Neural cell (in vitro differentiated cells): ENCODE measurements at regions not wholly inside any gene's neighbourhood (a gene's known extent, or its start where the extent isn't known, plus 50 kb on each side); places are given as distances from the start of the nearest gene placed in this dataset.

Experiments
- EZH2 ChIP-seq: fragments of 200-600, 300-800 bp; shearing (Covaris generic), sonication (generic); IDR thresholded peaks from 2 replicates; pipeline ENCODE4 v1.6.1; 2014; ENCODE audit warnings: antibody characterized with exemption, low read length, borderline replicate concordance, mild to moderate bottlenecking; ENCODE audit not compliant: insufficient read depth, poor library complexity, severe bottlenecking
- MXI1 ChIP-seq: fragments of 450-650 bp; conservative IDR thresholded peaks from 2 replicates; pipeline ENCODE4 v1.6.1; 2014; ENCODE audit warnings: antibody characterized with exemption, mild to moderate bottlenecking; ENCODE audit not compliant: poor library complexity, severe bottlenecking
- TAF1 ChIP-seq: IDR thresholded peaks from 2 replicates; pipeline ENCODE4 v1.6.1; 2012; ENCODE audit warnings: low read depth
- TF ChIP-seq, protein P1 (sequence below): fragments of 450-650 bp; IDR thresholded peaks from 2 replicates; pipeline ENCODE4 v1.5.1; 2014; ENCODE audit warnings: antibody characterized with exemption, mild to moderate bottlenecking, moderate library complexity; ENCODE audit not compliant: poor library complexity, severe bottlenecking

DNA sequence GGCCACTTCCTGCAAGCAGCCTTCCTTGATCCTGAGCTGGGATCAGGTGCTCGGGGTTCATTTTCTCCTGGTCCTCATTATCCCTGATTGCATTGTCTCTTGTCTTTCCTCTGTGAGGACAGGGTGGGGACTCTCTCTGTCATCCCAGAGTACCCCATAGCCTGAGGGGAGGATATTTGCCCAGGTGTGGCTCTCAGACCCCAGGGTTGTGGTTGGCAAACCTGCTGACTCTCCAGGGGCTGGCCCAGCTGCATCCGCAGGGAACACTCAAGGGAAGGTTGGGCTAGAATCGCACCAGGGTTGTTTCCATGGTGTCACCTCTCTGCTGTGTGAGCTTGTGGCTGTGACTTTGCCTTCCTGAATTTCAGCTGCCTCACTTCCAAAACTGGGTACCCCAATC is 276.8 kb upstream of the C1orf174 start:
- TF ChIP-seq, protein P1, sequence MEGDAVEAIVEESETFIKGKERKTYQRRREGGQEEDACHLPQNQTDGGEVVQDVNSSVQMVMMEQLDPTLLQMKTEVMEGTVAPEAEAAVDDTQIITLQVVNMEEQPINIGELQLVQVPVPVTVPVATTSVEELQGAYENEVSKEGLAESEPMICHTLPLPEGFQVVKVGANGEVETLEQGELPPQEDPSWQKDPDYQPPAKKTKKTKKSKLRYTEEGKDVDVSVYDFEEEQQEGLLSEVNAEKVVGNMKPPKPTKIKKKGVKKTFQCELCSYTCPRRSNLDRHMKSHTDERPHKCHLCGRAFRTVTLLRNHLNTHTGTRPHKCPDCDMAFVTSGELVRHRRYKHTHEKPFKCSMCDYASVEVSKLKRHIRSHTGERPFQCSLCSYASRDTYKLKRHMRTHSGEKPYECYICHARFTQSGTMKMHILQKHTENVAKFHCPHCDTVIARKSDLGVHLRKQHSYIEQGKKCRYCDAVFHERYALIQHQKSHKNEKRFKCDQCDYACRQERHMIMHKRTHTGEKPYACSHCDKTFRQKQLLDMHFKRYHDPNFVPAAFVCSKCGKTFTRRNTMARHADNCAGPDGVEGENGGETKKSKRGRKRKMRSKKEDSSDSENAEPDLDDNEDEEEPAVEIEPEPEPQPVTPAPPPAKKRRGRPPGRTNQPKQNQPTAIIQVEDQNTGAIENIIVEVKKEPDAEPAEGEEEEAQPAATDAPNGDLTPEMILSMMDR: no peak
- TF ChIP-seq EZH2 (no peak), TAF1 (no peak), MXI1 (no peak)
